ENCODE measurements at regions not wholly inside any gene's neighbourhood (a gene's known extent, or its start where the extent isn't known, plus 50 kb on each side); places are given as distances from the start of the nearest gene placed in this dataset.

DNA sequence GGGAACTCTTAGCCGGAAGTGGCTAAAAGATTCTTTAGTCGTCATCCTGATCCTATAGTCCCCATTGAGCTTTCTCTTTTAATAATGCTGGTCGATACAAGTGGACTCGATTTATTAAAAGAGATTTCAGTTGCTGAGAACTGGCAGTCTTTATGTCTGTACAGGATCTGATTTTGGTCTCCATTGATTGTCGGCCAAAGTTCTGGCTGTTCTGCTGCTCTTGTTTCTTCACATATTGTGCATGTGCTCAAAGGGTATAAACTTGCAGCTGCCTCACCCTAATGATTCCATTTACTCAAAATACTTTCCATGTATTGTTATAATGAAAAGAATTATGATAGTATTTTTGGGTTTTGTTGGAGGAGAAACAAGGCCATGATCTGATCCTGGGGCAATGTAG lies 100.7 kb upstream of the CTTNBP2 start:
- DNase-seq (ENCODE audit: low read depth), result no peak

GRCh38 chr7:117974891-117975290 lies 101.7 kb upstream of the CTTNBP2 start:
- no peak for DNase-seq (ENCODE audit: low read depth)

- no peak for DNase-seq (ENCODE audit: low read depth)
These were observed 102.2 kb upstream of the CTTNBP2 start for GRCh38 chr7:117975476-117975875.

DNA sequence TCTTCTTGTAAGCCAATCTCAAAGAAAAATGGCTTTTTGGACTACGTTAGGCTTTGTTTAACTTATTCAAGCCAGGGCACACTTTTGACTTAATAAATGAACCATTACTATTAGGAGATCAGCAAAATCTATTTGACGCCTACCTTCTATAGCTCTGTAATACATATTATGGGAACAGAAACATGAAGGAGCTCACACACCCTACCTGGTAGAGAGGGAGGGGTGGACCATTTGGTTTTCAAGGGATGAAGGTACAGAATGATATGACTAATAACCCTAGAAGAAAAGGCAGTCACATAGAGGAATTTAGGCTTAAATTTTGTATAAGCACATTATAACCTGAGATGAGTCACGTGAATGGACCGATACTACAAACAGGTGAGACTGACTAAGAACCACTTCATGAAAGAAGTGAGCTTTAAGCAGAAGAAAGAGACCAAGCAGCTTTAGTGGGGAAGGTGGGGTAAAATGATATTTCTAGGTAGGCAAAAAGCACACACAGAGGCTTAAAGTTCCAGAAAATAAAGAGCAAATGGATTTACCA lies 106.8 kb upstream of the CTTNBP2 start:
- DNase-seq (ENCODE audit: low read depth), result no peak

GRCh38 chr7:117982071-117983055 lies 109.1 kb upstream of the CTTNBP2 start:
- no peak for DNase-seq (ENCODE audit: low read depth)

DNA sequence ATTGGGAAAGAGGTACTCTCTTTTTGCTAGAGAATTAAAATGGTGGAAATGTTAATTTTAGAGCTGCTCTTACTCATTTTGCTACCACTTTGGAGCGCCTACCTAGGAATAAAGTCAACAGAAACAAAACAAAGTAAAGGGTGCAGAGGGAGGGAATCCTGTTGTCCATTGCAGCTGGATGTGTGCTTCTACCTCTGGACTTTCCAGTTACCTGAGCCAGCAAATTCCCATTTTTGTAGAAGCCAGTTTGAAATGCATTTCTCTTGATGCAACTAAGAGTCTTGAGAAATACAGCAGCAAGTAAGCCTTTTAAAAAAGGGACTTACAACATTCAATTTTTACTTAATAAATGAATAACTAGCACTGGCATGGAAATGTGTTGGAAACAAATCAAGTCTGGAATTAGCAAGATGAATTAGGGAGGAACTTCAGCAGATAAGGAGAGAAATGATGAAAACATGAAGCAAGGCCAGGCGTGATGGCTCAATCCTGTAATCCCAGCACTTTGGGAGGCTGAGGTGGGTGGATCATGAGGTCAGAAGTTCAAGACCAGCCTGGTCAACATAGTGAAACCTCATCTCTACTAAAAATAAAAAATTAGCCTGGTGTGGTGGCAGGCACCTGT lies 113.5 kb upstream of the CTTNBP2 start:
- no peak for DNase-seq (ENCODE audit: low read depth)

DNA sequence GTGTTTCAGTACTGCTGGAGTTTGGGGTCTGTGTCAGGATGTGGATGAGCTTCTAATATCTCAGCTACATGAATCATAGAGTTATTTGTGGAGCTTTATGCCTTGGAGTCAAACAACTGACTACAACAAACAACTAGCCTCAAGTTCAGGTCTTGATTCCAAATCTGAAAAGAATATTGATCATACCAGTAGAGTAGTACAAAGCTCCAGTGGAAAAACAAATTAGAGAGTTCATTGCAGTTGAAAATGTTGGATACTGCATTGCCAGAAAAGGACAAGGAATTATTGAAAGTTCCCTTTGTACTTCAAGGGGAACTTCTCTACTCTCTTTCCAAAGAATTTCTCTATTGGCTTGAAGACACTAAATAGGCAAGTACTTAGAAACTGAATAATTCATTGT lies 117.6 kb upstream of the CTTNBP2 start:
- no peak for DNase-seq (ENCODE audit: low read depth)

- DNase-seq (ENCODE audit: low read depth), result no peak
These were observed 119.6 kb upstream of the CTTNBP2 start for GRCh38 chr7:117992635-117993376.

DNA sequence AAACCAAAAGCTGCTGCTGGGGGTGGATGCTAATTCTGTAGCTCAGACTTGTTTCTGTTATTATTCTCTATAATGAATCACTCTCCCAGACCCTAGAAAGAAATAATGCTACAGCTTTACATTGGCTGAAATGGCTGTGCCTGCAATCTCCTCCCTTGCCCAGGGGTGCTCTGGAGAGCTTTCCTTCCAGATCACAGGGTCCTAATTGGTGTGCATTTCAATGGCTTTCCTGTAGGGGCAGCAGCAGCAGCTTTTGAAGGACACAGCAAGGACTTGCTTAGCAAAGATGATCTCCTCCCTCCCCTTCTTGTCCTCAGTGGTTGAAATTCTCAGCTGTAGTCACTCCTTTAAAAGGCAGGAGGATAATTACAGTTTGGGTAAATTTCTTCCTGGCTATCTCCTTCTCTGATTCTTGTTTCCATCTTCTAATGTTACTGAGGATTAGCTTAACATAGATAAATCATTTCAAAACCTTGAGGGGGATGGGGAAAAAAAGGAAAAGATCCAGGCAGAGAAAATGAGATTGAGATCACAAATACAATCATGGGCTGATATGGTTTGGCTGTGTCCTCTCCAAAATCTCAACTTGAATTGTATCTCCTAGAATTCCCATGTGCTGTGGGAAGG lies 120.2 kb upstream of the CTTNBP2 start:
- DNase-seq (ENCODE audit: low read depth), result no peak

- DNase-seq (ENCODE audit: low read depth), result no peak
These were observed 122.8 kb upstream of the CTTNBP2 start for GRCh38 chr7:117995850-117996650.

DNA sequence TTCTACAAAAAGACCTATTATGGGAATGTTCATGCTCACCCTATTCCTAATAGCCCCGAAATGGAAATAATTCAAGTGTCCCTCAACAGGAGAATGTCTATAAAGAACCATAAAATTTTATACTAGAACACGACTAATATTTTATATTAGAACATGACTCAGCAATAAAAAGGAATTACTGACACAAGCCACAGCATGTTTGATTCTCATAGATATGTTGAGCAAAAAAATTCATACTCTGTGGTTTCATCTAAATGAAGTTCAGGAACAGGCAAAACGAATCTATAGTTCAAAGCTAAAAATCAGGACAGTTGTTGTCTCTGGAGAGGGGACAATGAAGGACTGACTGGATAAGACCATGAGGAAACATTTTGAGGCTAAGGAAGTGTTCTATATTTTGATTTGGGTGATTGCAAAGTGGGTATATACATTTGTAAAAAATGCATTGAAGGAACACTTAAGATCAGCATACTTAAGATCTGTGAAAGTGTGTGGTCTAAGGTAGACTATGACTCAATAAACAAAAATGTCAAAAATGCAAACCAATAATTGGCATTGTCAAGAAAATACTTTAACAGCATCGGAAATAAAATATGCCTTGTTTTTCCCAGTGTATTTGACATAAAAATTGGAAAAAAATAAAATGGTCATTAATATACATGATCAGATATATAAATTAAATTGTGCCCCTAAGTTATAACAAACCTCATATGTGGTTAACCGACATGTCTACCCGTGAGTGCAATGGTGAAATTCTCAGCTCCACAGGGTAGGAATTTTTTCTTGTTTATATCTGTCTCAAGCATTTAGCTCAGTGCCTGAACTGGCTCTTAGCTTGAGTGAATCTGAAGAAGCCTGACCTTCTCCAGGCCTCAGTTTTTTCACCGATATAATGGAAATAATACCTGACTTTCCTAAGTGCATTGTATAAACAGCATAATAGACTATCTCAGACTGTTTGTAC lies 124.9 kb upstream of the CTTNBP2 start:
- DNase-seq (ENCODE audit: low read depth), result no peak

DNA sequence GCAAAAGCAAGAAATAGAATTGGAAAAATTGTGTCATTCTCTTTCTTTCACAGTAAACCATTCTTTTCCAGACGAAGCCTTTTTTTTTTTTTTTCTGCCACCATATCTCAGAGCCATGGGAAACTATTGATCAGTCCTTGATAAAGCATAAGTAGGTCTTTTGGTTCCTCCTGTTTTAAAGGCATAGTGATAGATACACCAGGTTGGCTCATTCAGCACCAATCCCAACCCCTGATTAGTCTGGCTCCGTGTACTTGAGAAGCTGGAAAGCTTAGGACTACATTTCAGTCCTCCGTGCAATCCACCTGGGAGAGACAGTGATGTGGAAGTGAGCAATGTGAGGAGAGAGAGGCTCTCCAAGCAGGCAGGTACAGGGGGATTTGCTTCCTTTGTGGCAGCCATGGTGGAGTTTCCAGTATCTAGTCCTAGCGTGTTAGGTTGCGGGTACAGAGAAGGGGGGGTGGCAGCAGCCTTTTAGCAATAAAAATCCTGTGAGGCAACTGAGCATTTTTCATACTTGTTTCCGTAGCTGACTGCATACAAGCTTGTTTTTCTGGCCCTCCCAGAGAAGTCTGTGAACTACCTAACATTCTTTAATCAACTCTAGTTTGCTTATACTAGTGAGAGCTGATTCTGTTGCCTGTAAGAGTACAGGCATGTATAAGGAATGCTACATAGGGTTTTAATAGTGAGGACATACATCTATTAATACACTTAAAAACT lies 127.4 kb upstream of the CTTNBP2 start:
- DNase-seq (ENCODE audit: low read depth), result no peak

- DNase-seq (ENCODE audit: low read depth), result no peak
These were observed 130.2 kb upstream of the CTTNBP2 start for GRCh38 chr7:118003476-118003875.

- DNase-seq (ENCODE audit: low read depth), result no peak
These were observed 131.8 kb upstream of the CTTNBP2 start for GRCh38 chr7:118005026-118005425.

DNA sequence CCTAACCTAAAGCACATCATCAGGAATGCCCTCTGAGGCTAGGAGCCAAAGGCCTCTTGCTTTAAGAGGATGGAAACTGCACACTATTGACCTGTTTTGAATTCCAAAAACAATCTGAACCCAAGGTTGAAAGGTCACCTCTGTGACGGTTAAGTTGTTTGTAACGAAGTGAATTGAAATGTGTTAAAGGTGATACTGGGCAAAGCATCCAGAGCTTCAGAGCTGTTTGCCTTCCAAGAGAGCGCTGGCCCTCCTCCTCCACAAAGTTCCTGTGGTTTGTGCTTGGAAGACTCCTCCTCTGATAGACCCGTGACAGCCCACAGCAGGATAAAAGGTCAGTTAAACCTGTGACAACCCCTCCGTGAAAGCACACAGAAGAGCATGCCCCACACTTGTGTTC lies 133.7 kb upstream of the CTTNBP2 start:
- no peak for DNase-seq (ENCODE audit: low read depth)

- no peak for DNase-seq (ENCODE audit: low read depth)
These were observed 136.2 kb upstream of the CTTNBP2 start for GRCh38 chr7:118009419-118009818.

DNA sequence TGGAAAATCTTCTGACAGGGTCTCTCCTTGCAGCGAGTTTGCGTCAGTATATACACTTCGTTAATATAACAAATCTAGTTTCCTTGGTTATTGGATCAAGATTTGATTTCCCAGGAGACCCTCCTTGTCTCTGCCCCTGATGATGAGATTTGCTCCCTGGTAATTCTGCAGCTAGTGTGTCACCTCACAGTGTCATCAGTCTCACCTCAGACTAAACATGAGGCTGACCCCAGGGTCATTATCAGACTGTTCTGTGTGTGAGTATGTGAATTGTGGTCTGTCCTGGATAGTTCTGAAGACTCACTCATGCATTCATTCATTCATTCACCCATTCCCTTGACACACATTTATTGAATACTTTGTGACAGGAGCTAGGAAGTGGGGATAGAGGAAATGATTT lies 138.4 kb upstream of the CTTNBP2 start:
- DNase-seq (ENCODE audit: low read depth), result no peak

DNA sequence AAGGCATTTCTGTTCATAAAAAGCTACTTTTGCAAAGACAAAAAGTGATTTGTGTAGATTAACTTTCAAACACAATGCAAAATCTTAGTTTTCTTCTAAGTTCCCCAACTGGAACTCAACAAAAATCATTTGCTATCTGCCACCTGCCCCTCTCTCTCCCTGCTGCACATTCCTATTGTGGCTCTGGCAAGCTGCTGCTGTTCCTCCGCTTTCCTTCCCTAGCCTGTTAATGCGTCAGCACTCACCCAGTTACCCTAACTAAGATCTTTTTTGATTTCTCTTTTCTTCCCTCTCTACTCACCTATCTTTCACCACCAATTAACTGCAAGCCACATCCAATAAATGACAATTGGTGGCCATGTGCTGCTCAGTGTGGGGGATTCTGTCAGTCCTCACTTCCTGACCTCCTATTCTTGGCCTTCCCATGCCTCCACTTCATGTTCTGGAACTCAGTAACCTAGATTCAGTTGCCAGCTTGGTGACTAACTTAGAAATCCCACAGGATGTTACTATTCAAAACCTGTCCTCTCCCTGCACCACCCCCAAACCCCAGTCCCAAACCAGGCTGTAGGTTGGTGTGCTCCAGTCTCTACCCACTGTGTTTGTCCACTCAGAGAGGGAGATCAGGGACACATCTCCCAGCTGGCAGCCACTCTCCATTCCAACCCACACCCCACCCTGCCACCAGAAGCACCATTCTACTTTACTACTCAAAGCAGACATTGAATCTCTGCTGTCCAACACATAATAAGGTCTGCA lies 140.2 kb upstream of the CTTNBP2 start:
- no peak for DNase-seq (ENCODE audit: low read depth)

- DNase-seq (ENCODE audit: low read depth), result no peak
These were observed 149.3 kb upstream of the CTTNBP2 start for GRCh38 chr7:118022546-118022945.

All from HS-5 (cell line).